Neural cell (in vitro differentiated cells): ENCODE measurements at regions not wholly inside any gene's neighbourhood (a gene's known extent, or its start where the extent isn't known, plus 50 kb on each side); places are given as distances from the start of the nearest gene placed in this dataset.

Source experiments
- H2AFZ ChIP-seq: fragments of 200-600, 300-800 bp; sonication (generic), shearing (Covaris generic); 2 replicates; pipeline ENCODE4 v1.6.0; 2014; ENCODE audit warnings: low read depth, mild to moderate bottlenecking, antibody characterized with exemption, low read length, moderate library complexity
- H3F3A ChIP-seq: fragments of 200-600 bp; shearing (Covaris generic); 2 replicates; pipeline ENCODE4 v1.6.1; 2016; ENCODE audit warnings: mild to moderate bottlenecking, moderate library complexity, mixed read lengths, antibody characterized with exemption, low read length; ENCODE audit not compliant: insufficient read depth, poor library complexity, severe bottlenecking
- H3K27ac ChIP-seq: fragments of 200-600, 300-800 bp; sonication (generic), shearing (Covaris generic); 2 replicates; pipeline ENCODE4 v1.5.1; 2014; ENCODE audit warnings: mild to moderate bottlenecking, low read length, moderate library complexity
- H3K27me3 ChIP-seq: fragments of 300-800, 200-600 bp; sonication (generic), shearing (Covaris generic); 2 replicates; pipeline ENCODE4 v1.6.0; 2014; ENCODE audit warnings: mild to moderate bottlenecking, low read depth, low read length, moderate library complexity; ENCODE audit not compliant: insufficient read depth
- H3K36me3 ChIP-seq: fragments of 300-800, 200-600 bp; sonication (generic), shearing (Covaris generic); 2 replicates; pipeline ENCODE4 v1.5.1; 2014; ENCODE audit warnings: mild to moderate bottlenecking, antibody characterized with exemption, low read length, moderate library complexity; ENCODE audit not compliant: insufficient read depth
- H3K4me2 ChIP-seq: fragments of 300-800, 200-600 bp; sonication (generic), shearing (Covaris generic); 2 replicates; pipeline ENCODE4 v1.6.0; 2014; ENCODE audit warnings: mild to moderate bottlenecking, low read length
- H3K4me3 ChIP-seq: fragments of 300-800, 200-600 bp; sonication (generic), shearing (Covaris generic); 2 replicates; pipeline ENCODE4 v1.5.1; 2014; ENCODE audit warnings: mild to moderate bottlenecking, low read length, moderate library complexity
- H3K79me2 ChIP-seq: fragments of 200-600 bp; shearing (Covaris generic); replicated peaks from 2 replicates; pipeline ENCODE4 v1.6.0; 2014; ENCODE audit warnings: mild to moderate bottlenecking, low read length, moderate library complexity; ENCODE audit not compliant: insufficient read depth
- H3K9ac ChIP-seq: fragments of 300-800, 200-600 bp; sonication (generic), shearing (Covaris generic); 2 replicates; pipeline ENCODE4 v1.6.1; 2016; ENCODE audit warnings: mild to moderate bottlenecking, low read length, mixed read lengths
- H3K9me2 ChIP-seq: fragments of 200-600 bp; shearing (Covaris generic); 2 replicates; pipeline ENCODE4 v1.6.1; 2016; ENCODE audit warnings: mild to moderate bottlenecking, low read length, mixed read lengths; ENCODE audit not compliant: insufficient read depth
- H3K9me3 ChIP-seq: fragments of 200-600, 300-800 bp; sonication (generic), shearing (Covaris generic); 2 replicates; pipeline ENCODE4 v1.6.1; 2016; ENCODE audit warnings: mild to moderate bottlenecking, mixed run types, low read length, moderate library complexity, mixed read lengths
- H4K20me1 ChIP-seq: fragments of 200-600 bp; shearing (Covaris generic); 2 replicates; pipeline ENCODE4 v1.6.1; 2016; ENCODE audit warnings: mild to moderate bottlenecking, mixed run types; ENCODE audit not compliant: insufficient read depth
- EP300 ChIP-seq: fragments of 450-650 bp; conservative IDR thresholded peaks from 2 replicates; pipeline ENCODE4 v1.6.1; 2014; ENCODE audit warnings: antibody characterized with exemption, mild to moderate bottlenecking, moderate library complexity; ENCODE audit not compliant: poor library complexity, severe bottlenecking
- EZH2 ChIP-seq: fragments of 200-600, 300-800 bp; shearing (Covaris generic), sonication (generic); IDR thresholded peaks from 2 replicates; pipeline ENCODE4 v1.6.1; 2014; ENCODE audit warnings: antibody characterized with exemption, low read length, borderline replicate concordance, mild to moderate bottlenecking; ENCODE audit not compliant: insufficient read depth, poor library complexity, severe bottlenecking
- MXI1 ChIP-seq: fragments of 450-650 bp; conservative IDR thresholded peaks from 2 replicates; pipeline ENCODE4 v1.6.1; 2014; ENCODE audit warnings: antibody characterized with exemption, mild to moderate bottlenecking; ENCODE audit not compliant: poor library complexity, severe bottlenecking
- POLR2AphosphoS5 ChIP-seq: IDR thresholded peaks from 2 replicates; pipeline ENCODE4 v1.6.1; 2012
- RAD21 ChIP-seq: fragments of 450-650 bp; conservative IDR thresholded peaks from 2 replicates; pipeline ENCODE4 v1.6.1; 2014; ENCODE audit warnings: antibody characterized with exemption, mild to moderate bottlenecking, moderate library complexity
- SMC3 ChIP-seq: fragments of 450-650 bp; conservative IDR thresholded peaks from 2 replicates; pipeline ENCODE4 v1.6.1; 2014; ENCODE audit warnings: antibody characterized with exemption, mild to moderate bottlenecking, moderate library complexity; ENCODE audit not compliant: poor library complexity
- TAF1 ChIP-seq: IDR thresholded peaks from 2 replicates; pipeline ENCODE4 v1.6.1; 2012; ENCODE audit warnings: low read depth
- TF ChIP-seq, protein P1 (sequence below): fragments of 450-650 bp; IDR thresholded peaks from 2 replicates; pipeline ENCODE4 v1.5.1; 2014; ENCODE audit warnings: antibody characterized with exemption, mild to moderate bottlenecking, moderate library complexity; ENCODE audit not compliant: poor library complexity, severe bottlenecking
- TF ChIP-seq, protein P2 (sequence below): IDR thresholded peaks from 2 replicates; pipeline ENCODE4 v1.6.1; 2012; ENCODE audit warnings: borderline replicate concordance

- no peak for TF ChIP-seq EP300
- no peak for TF ChIP-seq RAD21
- TF ChIP-seq, protein P1, sequence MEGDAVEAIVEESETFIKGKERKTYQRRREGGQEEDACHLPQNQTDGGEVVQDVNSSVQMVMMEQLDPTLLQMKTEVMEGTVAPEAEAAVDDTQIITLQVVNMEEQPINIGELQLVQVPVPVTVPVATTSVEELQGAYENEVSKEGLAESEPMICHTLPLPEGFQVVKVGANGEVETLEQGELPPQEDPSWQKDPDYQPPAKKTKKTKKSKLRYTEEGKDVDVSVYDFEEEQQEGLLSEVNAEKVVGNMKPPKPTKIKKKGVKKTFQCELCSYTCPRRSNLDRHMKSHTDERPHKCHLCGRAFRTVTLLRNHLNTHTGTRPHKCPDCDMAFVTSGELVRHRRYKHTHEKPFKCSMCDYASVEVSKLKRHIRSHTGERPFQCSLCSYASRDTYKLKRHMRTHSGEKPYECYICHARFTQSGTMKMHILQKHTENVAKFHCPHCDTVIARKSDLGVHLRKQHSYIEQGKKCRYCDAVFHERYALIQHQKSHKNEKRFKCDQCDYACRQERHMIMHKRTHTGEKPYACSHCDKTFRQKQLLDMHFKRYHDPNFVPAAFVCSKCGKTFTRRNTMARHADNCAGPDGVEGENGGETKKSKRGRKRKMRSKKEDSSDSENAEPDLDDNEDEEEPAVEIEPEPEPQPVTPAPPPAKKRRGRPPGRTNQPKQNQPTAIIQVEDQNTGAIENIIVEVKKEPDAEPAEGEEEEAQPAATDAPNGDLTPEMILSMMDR, result no peak
- TF ChIP-seq EZH2, result no peak
- no peak for TF ChIP-seq MXI1
- no peak for TF ChIP-seq SMC3
- TF ChIP-seq, protein P2, sequence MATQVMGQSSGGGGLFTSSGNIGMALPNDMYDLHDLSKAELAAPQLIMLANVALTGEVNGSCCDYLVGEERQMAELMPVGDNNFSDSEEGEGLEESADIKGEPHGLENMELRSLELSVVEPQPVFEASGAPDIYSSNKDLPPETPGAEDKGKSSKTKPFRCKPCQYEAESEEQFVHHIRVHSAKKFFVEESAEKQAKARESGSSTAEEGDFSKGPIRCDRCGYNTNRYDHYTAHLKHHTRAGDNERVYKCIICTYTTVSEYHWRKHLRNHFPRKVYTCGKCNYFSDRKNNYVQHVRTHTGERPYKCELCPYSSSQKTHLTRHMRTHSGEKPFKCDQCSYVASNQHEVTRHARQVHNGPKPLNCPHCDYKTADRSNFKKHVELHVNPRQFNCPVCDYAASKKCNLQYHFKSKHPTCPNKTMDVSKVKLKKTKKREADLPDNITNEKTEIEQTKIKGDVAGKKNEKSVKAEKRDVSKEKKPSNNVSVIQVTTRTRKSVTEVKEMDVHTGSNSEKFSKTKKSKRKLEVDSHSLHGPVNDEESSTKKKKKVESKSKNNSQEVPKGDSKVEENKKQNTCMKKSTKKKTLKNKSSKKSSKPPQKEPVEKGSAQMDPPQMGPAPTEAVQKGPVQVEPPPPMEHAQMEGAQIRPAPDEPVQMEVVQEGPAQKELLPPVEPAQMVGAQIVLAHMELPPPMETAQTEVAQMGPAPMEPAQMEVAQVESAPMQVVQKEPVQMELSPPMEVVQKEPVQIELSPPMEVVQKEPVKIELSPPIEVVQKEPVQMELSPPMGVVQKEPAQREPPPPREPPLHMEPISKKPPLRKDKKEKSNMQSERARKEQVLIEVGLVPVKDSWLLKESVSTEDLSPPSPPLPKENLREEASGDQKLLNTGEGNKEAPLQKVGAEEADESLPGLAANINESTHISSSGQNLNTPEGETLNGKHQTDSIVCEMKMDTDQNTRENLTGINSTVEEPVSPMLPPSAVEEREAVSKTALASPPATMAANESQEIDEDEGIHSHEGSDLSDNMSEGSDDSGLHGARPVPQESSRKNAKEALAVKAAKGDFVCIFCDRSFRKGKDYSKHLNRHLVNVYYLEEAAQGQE, result no peak
- no peak for TF ChIP-seq POLR2AphosphoS5
- no peak for TF ChIP-seq TAF1
- Histone ChIP-seq H3K9me2 (no peaks in the 10 kb centered on the region), H3F3A (no peaks in the 10 kb centered on the region), H3K36me3 (no peaks in the 10 kb centered on the region), H4K20me1 (no peaks in the 10 kb centered on the region), H3K27ac (no peak overlapping the region), H3K27me3 (no peaks in the 10 kb centered on the region), H3K9me3 (no peaks in the 10 kb centered on the region), H2AFZ (no peak overlapping the region), H3K79me2 (no peaks in the 10 kb centered on the region), H3K9ac (no peak overlapping the region), H3K4me3 (no peak overlapping the region), H3K4me2 (no peak overlapping the region)
Observed at GRCh38 chr5:15267966-15268365, 232.0 kb upstream of the FBXL7 start.

DNA sequence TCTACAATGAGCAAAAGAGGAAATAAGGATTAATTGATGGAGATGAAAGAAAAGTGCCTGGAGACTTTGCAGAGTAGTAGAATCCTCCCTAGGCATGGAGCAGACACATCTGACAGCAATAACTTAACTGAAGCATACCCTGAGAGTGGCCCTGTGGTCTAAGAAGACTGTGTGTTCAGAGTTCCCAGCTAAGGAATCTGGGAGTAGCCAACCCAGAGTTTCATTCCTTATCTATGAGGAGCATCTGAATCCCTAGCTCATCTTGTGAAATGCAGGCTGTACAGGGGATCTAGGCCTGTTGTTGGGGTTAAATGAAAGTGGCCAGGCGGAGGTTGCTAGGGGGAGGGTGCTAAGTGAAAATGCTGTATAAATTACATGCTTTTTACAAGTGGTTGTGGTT lies 233.1 kb upstream of the FBXL7 start:
- H3K4me3 ChIP-seq, result no peak overlapping the region
- TF ChIP-seq, protein P1, result no peak
- TF ChIP-seq EZH2 (no peak), TAF1 (no peak), EP300 (no peak), RAD21 (no peak), POLR2AphosphoS5 (no peak), SMC3 (no peak), MXI1 (no peak)
- TF ChIP-seq, protein P2, result no peak
- H3F3A ChIP-seq, result no peaks in the 10 kb centered on the region
- no peaks in the 10 kb centered on the region for H4K20me1 ChIP-seq
- no peak overlapping the region for H3K9ac ChIP-seq
- H3K36me3 ChIP-seq, result no peaks in the 10 kb centered on the region
- no peaks in the 10 kb centered on the region for H3K9me3 ChIP-seq
- H3K9me2 ChIP-seq, result no peaks in the 10 kb centered on the region
- no peak overlapping the region for H3K4me2 ChIP-seq
- no peaks in the 10 kb centered on the region for H3K79me2 ChIP-seq
- no peaks in the 10 kb centered on the region for H3K27me3 ChIP-seq
- no peak overlapping the region for H2AFZ ChIP-seq
- no peak overlapping the region for H3K27ac ChIP-seq
